Keratinocyte (primary cell): ENCODE measurements at regions not wholly inside any gene's neighbourhood (a gene's known extent, or its start where the extent isn't known, plus 50 kb on each side); places are given as distances from the start of the nearest gene placed in this dataset.

Source experiments
- DNase-seq: peaks from one replicate; pipeline ENCODE4 v3.0.0-alpha.2; 2011; ENCODE audit warnings: low read depth, missing footprints, low spot score
- FAIRE-seq: peaks from 2 replicates; lab custom pipeline; 2011; peaks lifted over from hg19 to GRCh38; lab: Jason Lieb, UNC
- H2AFZ ChIP-seq: 2 replicates; pipeline ENCODE4 v1.6.0; 2012; ENCODE audit warnings: low read length, control low read depth, inconsistent platforms; ENCODE audit not compliant: control insufficient read depth
- H3K27ac ChIP-seq: 2 replicates; pipeline ENCODE4 v1.5.1; 2011; ENCODE audit warnings: low read length; ENCODE audit not compliant: control insufficient read depth, insufficient read depth
- H3K27me3 ChIP-seq: 3 replicates; pipeline ENCODE4 v1.6.0; 2011; ENCODE audit warnings: low read length; ENCODE audit not compliant: control insufficient read depth, insufficient read depth; ENCODE audit errors: extremely low read depth
- H3K36me3 ChIP-seq, 2 experiments: 2 replicates in 1 of 2; 3 replicates in 1 of 2; pipeline ENCODE4 v1.5.1; 2011; ENCODE audit warnings: low read length in 2 of 2, mild to moderate bottlenecking in 1 of 2; ENCODE audit not compliant: control insufficient read depth in 2 of 2, insufficient read depth in 2 of 2; ENCODE audit errors: extremely low read depth in 1 of 2
- H3K4me1 ChIP-seq: 3 replicates; pipeline ENCODE4 v1.5.1; 2011; ENCODE audit warnings: low read length; ENCODE audit not compliant: control insufficient read depth, insufficient read depth; ENCODE audit errors: extremely low read depth
- H3K4me2 ChIP-seq: 3 replicates; pipeline ENCODE4 v1.6.0; 2011; ENCODE audit warnings: low read depth, low read length; ENCODE audit not compliant: control insufficient read depth, insufficient read depth; ENCODE audit errors: extremely low read depth
- H3K4me3 ChIP-seq, 3 experiments: fragments of 200-600 bp in 1 of 3; sonication (generic) in 1 of 3; 2 replicates in 2 of 3; 3 replicates in 1 of 3; pipeline ENCODE4 v1.5.1; 2011 to 2016; ENCODE audit warnings: low read length in 3 of 3, mild to moderate bottlenecking in 3 of 3, control low read depth in 2 of 3, inconsistent platforms in 1 of 3, low read depth in 1 of 3, mixed read lengths in 1 of 3, mixed run types in 1 of 3, moderate library complexity in 1 of 3; ENCODE audit not compliant: control insufficient read depth in 2 of 3, insufficient read depth in 2 of 3; ENCODE audit errors: extremely low read depth in 1 of 3
- H3K79me2 ChIP-seq: 2 replicates; pipeline ENCODE4 v1.6.0; 2012; ENCODE audit warnings: low read length; ENCODE audit not compliant: control insufficient read depth, insufficient read depth
- H3K9ac ChIP-seq: 3 replicates; pipeline ENCODE4 v1.6.0; 2011; ENCODE audit warnings: low read length; ENCODE audit not compliant: control insufficient read depth, insufficient read depth; ENCODE audit errors: extremely low read depth
- H3K9me1 ChIP-seq: 3 replicates; pipeline ENCODE4 v1.6.0; 2011; ENCODE audit warnings: low read length; ENCODE audit not compliant: control insufficient read depth, insufficient read depth; ENCODE audit errors: extremely low read depth
- H3K9me3 ChIP-seq: 2 replicates; pipeline ENCODE4 v1.5.1; 2012; ENCODE audit warnings: low read depth, low read length; ENCODE audit not compliant: control insufficient read depth
- H4K20me1 ChIP-seq: 3 replicates; pipeline ENCODE4 v1.6.0; 2011; ENCODE audit warnings: low read length; ENCODE audit not compliant: control insufficient read depth, insufficient read depth; ENCODE audit errors: extremely low read depth
- CTCF ChIP-seq, 3 experiments: IDR thresholded peaks in 1 of 3; conservative IDR thresholded peaks in 1 of 3; optimal IDR thresholded peaks in 1 of 3; 2 replicates in 2 of 3; 3 replicates in 1 of 3; pipeline versions ENCODE3 to v1.5.1; 2011; ENCODE audit warnings: low read length in 3 of 3, mild to moderate bottlenecking in 3 of 3, moderate library complexity in 2 of 3, control low read depth in 1 of 3, inconsistent platforms in 1 of 3; ENCODE audit not compliant: insufficient read depth in 2 of 3; ENCODE audit errors: extremely low read depth in 1 of 3
- EZH2 ChIP-seq: IDR thresholded peaks from one replicate; pipeline ENCODE4 v1.6.1; 2012; ENCODE audit warnings: inconsistent platforms, mild to moderate bottlenecking, low read length, moderate library complexity
- dilution Hi-C: fragments of 300-500 bp; cut with MboI; formaldehyde crosslinking; loops from one replicate; pipeline ENCODE4 v1.7.0; 2020; ENCODE audit warnings: low sequenced_read_pairs; ENCODE audit not compliant: extremely low pct_ligation_motif_present

GRCh38 chr20:39095870-39096269 is 133.7 kb downstream of the DHX35 start:
- no peak for FAIRE-seq
- Histone ChIP-seq H3K27me3 (peaks cover 5% of the 10 kb centered on the region), H2AFZ (no peak overlapping the region), H3K9ac (no peak overlapping the region), H3K79me2 (no peaks in the 10 kb centered on the region), H3K4me2 (no peak overlapping the region), H4K20me1 (no peaks in the 10 kb centered on the region), H3K4me1 (no peaks in the 10 kb centered on the region), H3K9me3 (no peaks in the 10 kb centered on the region), H3K36me3 (no peaks in the 10 kb centered on the region), H3K9me1 (no peaks in the 10 kb centered on the region), H3K27ac (no peak overlapping the region), H3K4me3 (no peak overlapping the region)
- no peak for DNase-seq
- dilution Hi-C loops = no loop called here
- no peak for TF ChIP-seq EZH2
- no peak for TF ChIP-seq CTCF (optimal IDR thresholded peaks at IDR 0.05 in 1 of 3, IDR thresholded peaks at IDR 0.05 in 1 of 3, conservative IDR thresholded peaks at IDR 0.05 in 1 of 3; ENCODE audit: extremely low read depth in 1 of 3, insufficient read depth in 2 of 3, low read length in 3 of 3)

GRCh38 chr20:39094391-39094790 is 132.2 kb downstream of the DHX35 start:
- no peak for TF ChIP-seq CTCF (optimal IDR thresholded peaks at IDR 0.05 in 1 of 3, IDR thresholded peaks at IDR 0.05 in 1 of 3, conservative IDR thresholded peaks at IDR 0.05 in 1 of 3; ENCODE audit: extremely low read depth in 1 of 3, insufficient read depth in 2 of 3, low read length in 3 of 3)
- TF ChIP-seq EZH2 = no peak
- Histone ChIP-seq H3K36me3 (no peaks in the 10 kb centered on the region), H3K9ac (no peak overlapping the region), H3K79me2 (no peaks in the 10 kb centered on the region), H2AFZ (no peak overlapping the region), H3K9me1 (no peaks in the 10 kb centered on the region), H3K4me3 (no peak overlapping the region), H3K9me3 (no peaks in the 10 kb centered on the region), H3K4me1 (no peaks in the 10 kb centered on the region), H4K20me1 (no peaks in the 10 kb centered on the region), H3K4me2 (no peak overlapping the region), H3K27ac (no peak overlapping the region), H3K27me3 (peaks cover 5% of the 10 kb centered on the region)
- FAIRE-seq (no peak), DNase-seq (no peak)
- dilution Hi-C loops = no loop called here
